8988T (cell line): ENCODE measurements at regions not wholly inside any gene's neighbourhood (a gene's known extent, or its start where the extent isn't known, plus 50 kb on each side); places are given as distances from the start of the nearest gene placed in this dataset.

ENCODE experiments used
- DNase-seq: peaks from one replicate; pipeline ENCODE4 v3.0.0; 2011

- no peak for DNase-seq
These were observed 1072.4 kb upstream of the CDH6 start for GRCh38 chr5:30121043-30121442.

GRCh38 chr5:30117135-30117534, 1076.4 kb upstream of the CDH6 start:
- no peak for DNase-seq

DNA sequence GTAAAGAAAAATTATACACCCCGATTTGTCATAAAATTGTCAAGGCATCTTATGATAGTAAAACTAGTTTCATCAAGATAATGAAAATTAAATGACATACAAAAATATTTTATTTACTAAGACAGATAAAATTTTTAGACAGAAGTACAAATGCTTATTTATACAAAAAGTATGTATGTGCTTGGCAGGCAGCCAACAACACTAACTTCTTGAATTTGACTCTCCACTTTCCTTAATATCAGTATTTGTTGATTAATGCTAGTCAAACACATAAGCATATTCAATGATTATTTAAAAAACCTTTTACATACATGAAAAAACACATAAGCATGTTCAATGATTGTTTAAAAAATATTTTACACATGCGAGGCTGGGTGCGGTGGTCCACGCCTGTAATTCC, 1079.9 kb upstream of the CDH6 start:
- DNase-seq, result no peak

DNA sequence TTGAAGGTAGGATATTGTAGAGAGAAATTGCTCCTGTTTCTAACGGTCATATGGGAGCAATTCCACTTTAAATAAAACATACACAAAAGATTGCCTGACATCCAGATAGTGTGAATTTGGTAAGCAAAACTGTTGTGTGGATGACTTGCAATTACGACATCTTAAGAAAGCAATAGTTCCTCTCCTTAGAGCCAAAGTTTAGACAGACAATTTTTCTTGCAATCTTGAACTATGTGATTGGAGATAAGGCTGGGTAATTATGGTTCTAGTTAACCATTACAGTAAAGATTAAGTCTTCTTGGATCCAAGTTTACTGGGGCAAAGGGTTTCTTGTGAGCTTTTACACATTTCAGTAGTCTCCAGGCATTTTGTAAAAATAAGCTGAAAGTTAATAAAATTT, 1080.6 kb upstream of the CDH6 start:
- no peak for DNase-seq

DNA sequence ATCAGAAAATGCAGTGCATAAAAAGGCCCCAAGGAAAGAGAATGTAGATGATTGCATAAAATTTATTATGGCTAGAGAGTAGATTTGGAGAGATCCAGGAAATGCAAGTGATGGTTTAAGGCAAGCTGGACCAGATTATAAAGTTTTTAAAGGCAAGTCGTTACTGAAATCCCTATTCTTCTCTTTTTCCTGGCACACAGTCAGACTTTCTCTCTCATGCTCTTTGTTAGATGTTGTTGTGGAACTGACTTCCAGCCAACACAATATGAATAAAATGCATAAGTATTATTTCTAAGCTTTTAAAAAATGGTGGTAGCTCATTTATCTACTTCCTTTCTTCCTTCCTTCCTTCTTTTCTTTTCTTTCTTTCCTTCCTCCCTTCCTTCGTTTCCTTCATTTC, 1085.4 kb upstream of the CDH6 start:
- DNase-seq, result no peak

- DNase-seq, result no peak
These were observed 1086.9 kb upstream of the CDH6 start for GRCh38 chr5:30106596-30106995.

DNA sequence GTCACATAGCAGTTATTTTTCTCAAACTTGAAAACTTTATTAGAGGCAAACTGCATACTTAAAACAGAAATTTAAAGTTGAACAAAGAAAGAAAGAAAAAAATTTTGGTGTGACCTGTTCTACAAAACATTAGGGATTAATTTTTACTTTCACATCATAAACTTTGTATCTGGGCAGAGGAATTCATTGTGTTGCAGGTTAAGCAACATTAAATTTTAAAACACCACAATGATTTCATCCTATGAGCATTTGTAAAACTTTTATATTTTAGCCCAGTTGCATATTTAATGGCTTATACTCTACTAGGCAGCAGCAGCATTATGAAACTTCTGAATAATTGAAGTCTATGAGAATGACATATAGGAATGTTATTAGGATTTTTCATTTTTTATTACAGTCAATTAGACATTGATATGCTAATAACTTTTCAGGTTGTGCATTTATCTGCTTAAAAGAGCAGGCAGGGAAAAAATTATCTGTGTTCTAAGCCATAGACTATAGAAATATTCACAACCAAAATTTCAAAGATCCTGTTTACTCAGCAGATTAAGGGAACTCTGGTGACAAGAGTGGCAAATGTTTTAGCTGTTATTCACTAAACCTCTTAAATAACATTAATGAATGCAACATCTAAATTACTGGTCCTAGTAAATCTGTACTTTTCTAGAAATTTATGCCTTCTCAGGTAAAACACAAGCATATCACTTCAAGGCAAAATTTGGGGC, 1088.5 kb upstream of the CDH6 start:
- no peak for DNase-seq

DNA sequence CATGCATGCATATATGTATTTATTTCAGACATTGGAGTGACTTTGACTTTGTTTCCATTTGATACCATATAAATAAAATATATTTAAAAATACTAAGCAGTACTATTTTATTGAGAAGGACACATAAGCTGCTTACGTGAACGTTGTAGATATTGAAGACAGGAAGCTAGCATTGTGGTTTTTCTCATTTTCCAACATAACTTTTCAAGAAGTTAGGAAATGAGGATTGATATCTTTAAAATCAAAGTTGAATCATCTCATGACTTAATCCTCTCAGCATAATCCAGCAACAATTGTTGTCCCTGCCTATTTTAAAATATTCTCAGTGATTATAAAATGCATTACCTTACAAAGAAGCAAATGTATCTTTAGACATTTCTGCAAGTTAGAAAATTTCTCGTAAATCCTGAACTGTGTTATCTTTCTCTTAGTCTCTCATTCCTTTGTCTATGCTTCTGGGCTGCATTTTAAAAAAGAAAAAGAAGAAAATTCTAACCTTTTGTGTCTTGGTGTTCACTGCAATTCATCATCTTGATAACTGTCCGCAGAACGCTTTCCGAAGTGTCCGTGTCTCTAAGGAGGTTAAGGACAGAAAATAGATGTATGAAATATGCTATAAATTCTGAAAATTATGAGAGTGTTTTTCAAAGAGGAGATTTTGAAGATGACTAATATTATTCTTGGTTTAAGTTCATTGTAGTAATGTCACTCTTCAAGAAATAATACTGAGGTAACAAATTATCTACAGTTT, 1089.9 kb upstream of the CDH6 start:
- DNase-seq, result no peak

GRCh38 chr5:30103052-30103451, 1090.4 kb upstream of the CDH6 start:
- DNase-seq, result no peak

- no peak for DNase-seq
These were observed 1091.3 kb upstream of the CDH6 start for GRCh38 chr5:30102185-30102584.

GRCh38 chr5:30100929-30101328, 1092.6 kb upstream of the CDH6 start:
- DNase-seq, result no peak

GRCh38 chr5:30100148-30100713, 1093.3 kb upstream of the CDH6 start:
- no peak for DNase-seq

GRCh38 chr5:30099634-30100033, 1093.9 kb upstream of the CDH6 start:
- DNase-seq, result no peak

DNA sequence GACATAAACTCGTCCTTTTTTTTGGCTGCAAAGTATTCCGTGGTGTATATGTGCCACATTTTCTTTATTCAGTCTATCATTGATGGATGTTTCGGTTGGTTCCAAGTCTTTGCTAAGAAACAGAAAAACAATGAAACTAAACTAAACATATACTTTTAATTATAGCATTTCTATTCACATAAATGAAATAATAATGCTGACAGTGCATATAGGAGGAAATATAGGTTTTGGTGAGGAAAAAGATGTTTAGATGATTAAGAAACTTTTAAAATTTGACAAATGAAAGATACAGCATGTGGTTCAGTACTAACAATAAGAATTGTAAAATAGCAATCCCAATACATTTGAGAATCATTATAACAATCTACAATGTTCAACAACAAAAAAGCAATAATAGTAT, 1094.5 kb upstream of the CDH6 start:
- DNase-seq, result no peak

DNA sequence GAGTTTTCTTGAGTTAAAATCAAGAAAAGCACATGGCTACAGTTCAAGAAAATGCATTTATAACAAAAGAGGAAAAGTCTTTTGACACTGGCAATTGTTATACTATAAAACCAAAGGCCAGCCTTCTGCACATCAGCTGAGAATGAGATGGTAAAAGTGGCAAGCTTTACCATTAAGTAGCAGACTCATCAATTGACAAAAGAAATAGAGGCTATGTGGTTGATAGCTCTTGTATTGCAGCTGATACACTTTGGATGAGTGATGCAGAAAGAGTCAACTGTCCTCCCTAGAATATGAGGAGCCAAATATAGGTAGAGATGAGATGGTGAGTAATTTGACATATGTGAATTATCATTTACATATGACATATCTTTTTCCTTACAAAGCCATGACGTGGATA, 1100.9 kb upstream of the CDH6 start:
- DNase-seq, result no peak

DNA sequence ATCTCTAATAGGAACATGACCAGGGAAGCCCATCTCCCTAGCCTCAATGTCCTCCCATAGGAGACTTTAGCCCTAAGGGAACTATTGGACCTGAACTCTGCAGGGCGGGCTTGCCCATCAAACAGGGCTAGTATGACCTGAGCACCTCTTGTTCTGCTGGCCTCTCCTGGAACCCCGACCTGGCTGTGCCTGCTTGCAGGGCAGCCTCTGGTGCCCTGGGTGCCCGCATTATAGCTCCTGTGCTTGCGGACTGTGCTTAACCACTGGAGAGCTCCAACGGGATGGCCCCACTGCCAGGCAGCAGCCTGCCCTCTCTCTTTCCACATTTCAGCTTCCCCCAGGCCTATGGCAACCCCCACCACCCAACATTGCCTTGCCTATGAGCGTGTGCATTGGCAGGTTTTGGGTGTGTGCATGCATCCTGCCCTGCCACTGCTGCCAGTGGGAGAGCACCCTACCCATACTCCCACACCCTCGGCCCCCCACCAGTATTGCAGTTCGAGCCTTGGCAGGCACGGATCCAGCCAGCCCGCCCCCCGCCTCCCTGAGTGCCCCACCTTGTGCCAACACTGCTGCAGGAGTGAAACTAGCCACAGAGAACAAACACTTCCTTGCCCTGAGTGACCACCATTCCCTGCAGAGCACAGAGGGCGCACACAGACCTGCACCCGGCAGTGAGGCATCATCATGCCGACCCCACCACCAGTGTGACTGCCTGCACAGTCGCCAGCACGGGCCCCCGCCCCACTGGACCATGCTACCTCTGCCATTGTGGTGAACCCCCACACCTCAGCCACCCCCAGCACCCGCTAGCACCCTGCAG, 1123.8 kb upstream of the CDH6 start:
- no peak for DNase-seq

- no peak for DNase-seq
These were observed 1130.0 kb upstream of the CDH6 start for GRCh38 chr5:30063503-30063902.

DNA sequence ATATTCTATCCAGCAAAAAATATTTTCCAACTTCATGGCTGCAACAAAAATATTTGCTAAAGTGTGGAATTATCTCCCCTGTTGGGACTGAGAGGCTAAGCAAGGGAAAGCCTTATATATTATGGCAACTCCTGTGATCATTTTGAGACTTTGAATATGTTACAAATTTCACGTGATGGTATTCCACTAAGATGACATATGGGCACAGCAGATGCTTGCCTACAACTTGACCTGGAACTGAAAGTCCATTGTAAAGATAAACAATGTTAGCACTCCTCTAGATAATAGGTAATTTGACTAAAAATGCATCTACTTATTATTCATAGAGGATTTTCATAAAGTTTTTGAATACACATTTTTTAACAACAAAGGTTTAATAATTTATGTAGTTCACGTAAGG, 1141.5 kb upstream of the CDH6 start:
- no peak for DNase-seq

DNA sequence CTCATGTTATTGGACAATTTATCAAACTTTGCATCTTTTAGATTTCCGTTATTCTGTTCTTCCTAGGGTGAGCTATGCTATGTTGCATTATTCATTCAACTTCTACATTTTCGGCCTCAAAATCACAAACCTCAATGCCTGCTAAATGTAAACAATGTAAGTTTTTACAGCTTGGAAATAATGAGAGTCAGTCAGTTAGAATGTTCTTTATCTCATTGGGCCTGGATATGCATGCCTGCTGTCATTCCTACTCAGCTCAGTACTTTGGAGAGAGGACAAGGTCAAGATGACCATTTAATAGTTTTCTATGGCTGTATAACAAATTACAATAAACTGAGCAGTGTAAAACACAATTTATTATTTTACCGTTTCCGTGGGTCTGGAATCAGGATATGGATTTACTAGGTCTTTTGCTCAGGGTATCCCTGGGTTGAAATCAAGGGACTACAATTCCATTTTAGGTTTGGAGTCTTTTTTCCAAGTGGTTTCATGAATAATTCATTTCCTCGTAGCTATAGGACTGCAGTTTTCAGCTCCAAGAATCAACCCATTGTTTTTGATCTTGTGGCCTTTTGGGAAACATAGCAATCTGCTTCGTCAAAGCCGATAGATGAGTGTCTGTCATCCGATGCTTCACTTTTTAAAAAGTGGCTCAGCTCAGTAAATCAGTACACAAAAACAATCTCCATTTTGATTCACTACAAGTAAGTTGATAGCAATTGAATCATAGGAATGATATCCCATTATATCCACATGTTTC, 1143.2 kb upstream of the CDH6 start:
- DNase-seq, result no peak

DNA sequence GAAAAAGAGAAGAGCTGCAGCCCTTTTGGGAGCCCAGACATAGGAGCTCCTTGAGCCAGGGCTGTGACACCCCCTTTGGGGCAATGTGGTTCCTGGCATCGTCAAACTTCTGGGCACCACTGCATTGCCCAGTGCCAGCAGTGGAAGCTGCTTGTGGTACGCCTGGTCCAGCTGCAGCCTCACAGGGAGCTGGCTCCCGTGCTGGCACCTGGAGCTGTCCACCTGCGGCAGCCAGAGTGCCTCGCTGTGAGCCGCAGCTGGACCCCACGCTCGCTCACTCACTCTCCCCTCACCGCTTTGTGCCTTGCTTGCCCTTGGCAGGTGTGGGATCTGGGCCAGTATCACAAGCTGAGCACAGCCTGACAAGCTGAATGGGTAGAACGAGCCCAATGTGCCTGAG, 1150.8 kb upstream of the CDH6 start:
- no peak for DNase-seq

- no peak for DNase-seq
These were observed 1151.6 kb upstream of the CDH6 start for GRCh38 chr5:30041831-30042385.

DNA sequence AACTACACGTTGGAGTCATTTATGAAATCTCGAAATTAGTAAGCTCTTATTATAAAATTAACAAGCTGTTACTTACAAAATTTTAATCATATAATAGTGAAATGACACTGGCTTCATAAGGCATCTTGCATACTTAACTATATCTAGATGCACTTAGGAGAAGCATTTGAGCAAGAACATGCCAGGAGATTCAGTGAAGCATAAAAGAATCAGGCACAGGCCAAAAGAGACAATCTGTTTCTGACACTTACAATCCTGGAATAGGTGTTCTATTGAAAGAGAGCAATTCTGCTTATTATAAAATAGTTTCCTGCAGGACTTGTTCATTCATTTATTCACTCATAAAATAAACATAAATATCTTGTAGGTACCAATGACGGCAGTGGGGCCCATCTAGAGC, 1152.2 kb upstream of the CDH6 start:
- DNase-seq, result no peak
